ENCODE measurements at regions not wholly inside any gene's neighbourhood (a gene's known extent, or its start where the extent isn't known, plus 50 kb on each side); places are given as distances from the start of the nearest gene placed in this dataset.

GRCh38 chr1:244968471-244968871, 104.1 kb upstream of the HNRNPU start:
- Histone ChIP-seq H3K4me3 (ENCODE audit: low read depth, low read length, poor library complexity, severe bottlenecking) (no peak overlapping the region), H3K4me1 (ENCODE audit: insufficient read depth, low read length, poor library complexity, severe bottlenecking) (peaks cover 15% of the 10 kb centered on the region)
- POLR2A ChIA-PET (ENCODE audit: low non-redundant PET): no interaction called here

GRCh38 chr1:244967159-244967558, 102.8 kb upstream of the HNRNPU start:
- peaks cover 15% of the 10 kb centered on the region for H3K4me1 ChIP-seq (ENCODE audit: insufficient read depth, low read length, poor library complexity, severe bottlenecking)
- H3K4me3 ChIP-seq (ENCODE audit: low read depth, low read length, poor library complexity, severe bottlenecking): no peak overlapping the region
- ChIA-PET CTCF (no interaction called here), POLR2A (ENCODE audit: low non-redundant PET) (no interaction called here)
- no peaks in the 10 kb centered on the region for H3K9me3 ChIP-seq (ENCODE audit: low read depth, low read length, poor library complexity, severe bottlenecking)
- BruUV-seq (replicated peaks): no TSS peak
- H3K27me3 ChIP-seq (replicated peaks; ENCODE audit: insufficient read depth, low read depth, low read length, poor library complexity): no peaks in the 10 kb centered on the region
- no peak overlapping the region for H3K27ac ChIP-seq (ENCODE audit: low read depth, low read length, poor library complexity, severe bottlenecking)
- H3K36me3 ChIP-seq (ENCODE audit: insufficient read depth, low read length, poor library complexity, severe bottlenecking): no peaks in the 10 kb centered on the region
- no peak for DNase-seq (ENCODE audit: low spot score)
- TF ChIP-seq CTCF (conservative IDR thresholded peaks at IDR 0.05; ENCODE audit: low read depth, low read length) (no peak), EZH2 (IDR thresholded peaks at IDR 0.05; ENCODE audit: borderline replicate concordance, low read depth, low read length, poor library complexity, severe bottlenecking) (no peak)
- intact Hi-C loops (cut with micrococcal nuclease; ENCODE audit: unreplicated experiment): no loop called here

More at GRCh38 chr1:244968471-244968871, 104.1 kb upstream of the HNRNPU start:
- Histone ChIP-seq H3K9me3 (ENCODE audit: low read depth, low read length, poor library complexity, severe bottlenecking) (no peaks in the 10 kb centered on the region), H3K27ac (ENCODE audit: low read depth, low read length, poor library complexity, severe bottlenecking) (no peak overlapping the region), H3K36me3 (ENCODE audit: insufficient read depth, low read length, poor library complexity, severe bottlenecking) (no peaks in the 10 kb centered on the region), H3K27me3 (replicated peaks; ENCODE audit: insufficient read depth, low read depth, low read length, poor library complexity) (no peaks in the 10 kb centered on the region)
- CTCF ChIA-PET: no interaction called here
- BruUV-seq (replicated peaks): no TSS peak
- intact Hi-C loops (cut with micrococcal nuclease; ENCODE audit: unreplicated experiment): no loop called here
- TF ChIP-seq CTCF (conservative IDR thresholded peaks at IDR 0.05; ENCODE audit: low read depth, low read length) (no peak), EZH2 (IDR thresholded peaks at IDR 0.05; ENCODE audit: borderline replicate concordance, low read depth, low read length, poor library complexity, severe bottlenecking) (no peak)
- DNase-seq (ENCODE audit: low spot score): no peak

- no peak for DNase-seq (ENCODE audit: low spot score)
- H3K27ac ChIP-seq (ENCODE audit: low read depth, low read length, poor library complexity, severe bottlenecking): no peak overlapping the region
- BruUV-seq (replicated peaks): no TSS peak
- H3K9me3 ChIP-seq (ENCODE audit: low read depth, low read length, poor library complexity, severe bottlenecking): no peaks in the 10 kb centered on the region
- no peak overlapping the region for H3K4me3 ChIP-seq (ENCODE audit: low read depth, low read length, poor library complexity, severe bottlenecking)
- no peaks in the 10 kb centered on the region for H3K27me3 ChIP-seq (replicated peaks; ENCODE audit: insufficient read depth, low read depth, low read length, poor library complexity)
- TF ChIP-seq EZH2 (IDR thresholded peaks at IDR 0.05; ENCODE audit: borderline replicate concordance, low read depth, low read length, poor library complexity, severe bottlenecking) (no peak), CTCF (conservative IDR thresholded peaks at IDR 0.05; ENCODE audit: low read depth, low read length) (no peak)
- CTCF ChIA-PET: no interaction called here
- H3K4me1 ChIP-seq (ENCODE audit: insufficient read depth, low read length, poor library complexity, severe bottlenecking): peaks cover 8% of the 10 kb centered on the region
- POLR2A ChIA-PET (ENCODE audit: low non-redundant PET): no interaction called here
- no peaks in the 10 kb centered on the region for H3K36me3 ChIP-seq (ENCODE audit: insufficient read depth, low read length, poor library complexity, severe bottlenecking)
- intact Hi-C loops (cut with micrococcal nuclease; ENCODE audit: unreplicated experiment): no loop called here
These were observed 101.1 kb upstream of the HNRNPU start for GRCh38 chr1:244965185-244966030.
